ENCODE measurements at regions not wholly inside any gene's neighbourhood (a gene's known extent, or its start where the extent isn't known, plus 50 kb on each side); places are given as distances from the start of the nearest gene placed in this dataset.

DNA sequence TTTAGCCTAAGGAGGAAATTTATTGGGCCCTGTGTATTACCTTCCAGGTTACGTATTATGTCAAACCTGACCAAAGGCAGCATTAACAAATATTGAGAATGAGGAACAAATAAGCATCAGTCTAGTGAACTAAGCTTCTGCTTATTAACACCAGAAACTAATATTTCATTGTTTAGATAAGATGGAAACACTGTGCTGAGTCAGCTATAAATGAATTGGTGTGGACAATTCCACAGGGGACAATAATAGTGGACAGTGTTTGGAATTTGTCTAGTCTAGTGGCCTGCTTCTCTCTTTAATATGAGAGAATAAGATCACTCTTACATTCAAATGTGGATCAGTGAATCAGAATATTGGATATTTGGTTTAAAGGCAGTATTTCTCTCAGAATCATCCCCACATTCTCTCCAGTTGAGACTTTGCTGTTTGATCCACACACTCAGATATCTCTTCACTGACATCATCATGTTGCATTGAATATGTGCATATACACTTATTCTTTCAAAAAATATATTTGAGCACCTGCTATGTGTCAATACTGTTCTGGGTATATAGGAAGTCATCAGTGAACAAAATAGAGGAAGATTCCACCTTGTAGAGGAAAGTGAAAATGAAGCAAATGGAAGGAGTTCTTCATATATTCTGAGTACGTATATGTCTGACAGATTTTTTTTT is 136.3 kb downstream of the DIO2 start:
- TF ChIP-seq, protein P1, sequence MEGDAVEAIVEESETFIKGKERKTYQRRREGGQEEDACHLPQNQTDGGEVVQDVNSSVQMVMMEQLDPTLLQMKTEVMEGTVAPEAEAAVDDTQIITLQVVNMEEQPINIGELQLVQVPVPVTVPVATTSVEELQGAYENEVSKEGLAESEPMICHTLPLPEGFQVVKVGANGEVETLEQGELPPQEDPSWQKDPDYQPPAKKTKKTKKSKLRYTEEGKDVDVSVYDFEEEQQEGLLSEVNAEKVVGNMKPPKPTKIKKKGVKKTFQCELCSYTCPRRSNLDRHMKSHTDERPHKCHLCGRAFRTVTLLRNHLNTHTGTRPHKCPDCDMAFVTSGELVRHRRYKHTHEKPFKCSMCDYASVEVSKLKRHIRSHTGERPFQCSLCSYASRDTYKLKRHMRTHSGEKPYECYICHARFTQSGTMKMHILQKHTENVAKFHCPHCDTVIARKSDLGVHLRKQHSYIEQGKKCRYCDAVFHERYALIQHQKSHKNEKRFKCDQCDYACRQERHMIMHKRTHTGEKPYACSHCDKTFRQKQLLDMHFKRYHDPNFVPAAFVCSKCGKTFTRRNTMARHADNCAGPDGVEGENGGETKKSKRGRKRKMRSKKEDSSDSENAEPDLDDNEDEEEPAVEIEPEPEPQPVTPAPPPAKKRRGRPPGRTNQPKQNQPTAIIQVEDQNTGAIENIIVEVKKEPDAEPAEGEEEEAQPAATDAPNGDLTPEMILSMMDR (conservative IDR thresholded peaks at IDR 0.05; ENCODE audit: low read length): no peak
- no peak for TF ChIP-seq EZH2phosphoT487 (IDR thresholded peaks at IDR 0.05; ENCODE audit: borderline replicate concordance, low read depth, low read length)

Data from OCI-LY7 (cell line).